GM12892 (cell line): ENCODE measurements at regions not wholly inside any gene's neighbourhood (a gene's known extent, or its start where the extent isn't known, plus 50 kb on each side); places are given as distances from the start of the nearest gene placed in this dataset.
A peak's percentile ranks its signal among the peaks of the same experiment; 100 is the strongest.
"Not testable (repeated sequence)": the region's sequence is repeated elsewhere in the genome, so short reads cannot be mapped to it uniquely, and the experiment has no call there.

Experiments used
- DNase-seq: peaks from one replicate; pipeline ENCODE4 v3.0.0; 2011; ENCODE audit not compliant: insufficient read length
- FAIRE-seq: peaks from 2 replicates; lab custom pipeline; 2011; peaks lifted over from hg19 to GRCh38; lab: Jason Lieb, UNC
- POLR2A ChIP-seq: IDR thresholded peaks from 2 replicates; pipeline ENCODE4 v1.6.1; 2011; ENCODE audit warnings: low read depth, low read length, control low read depth
- POLR2AphosphoS5 ChIP-seq: IDR thresholded peaks from 2 replicates; pipeline ENCODE4 v1.6.1; 2011; ENCODE audit warnings: low read depth, low read length, control low read depth
- TAF1 ChIP-seq: IDR thresholded peaks from 2 replicates; pipeline ENCODE4 v1.6.1; 2011; ENCODE audit warnings: low read depth, mild to moderate bottlenecking, control low read depth, low read length, borderline replicate concordance

DNA sequence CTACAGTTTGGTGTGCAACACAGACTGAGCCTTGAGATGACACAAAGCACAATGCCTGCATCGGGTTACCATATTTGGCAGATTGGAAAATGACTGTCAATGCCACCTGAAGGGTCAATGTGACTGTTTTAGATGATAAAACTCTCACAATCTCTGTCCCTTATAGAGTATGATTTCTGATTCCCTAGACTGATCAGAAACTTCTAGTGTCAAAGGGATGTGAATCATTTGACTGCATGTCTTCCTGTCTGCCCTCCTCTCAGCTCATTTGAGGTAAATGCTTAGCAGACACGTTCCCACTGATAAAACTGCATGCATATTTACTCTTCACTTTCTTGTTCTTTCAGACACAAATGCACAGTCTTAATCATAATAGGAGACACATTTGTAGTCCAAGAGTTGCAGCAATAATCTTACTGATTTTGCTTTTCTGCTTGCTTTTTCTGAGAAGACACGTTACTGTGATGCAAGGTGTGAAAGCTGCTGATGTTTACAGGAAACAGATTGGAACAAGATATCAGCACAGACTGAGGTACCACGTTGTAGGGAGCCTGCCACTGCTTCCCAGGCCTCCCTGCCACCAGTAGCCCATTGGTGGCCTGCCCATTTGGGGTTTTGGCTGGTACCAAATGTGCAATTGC lies 77.8 kb downstream of the GCNT4 start:
- no peak for TF ChIP-seq TAF1
- no peak for TF ChIP-seq POLR2A
- TF ChIP-seq POLR2AphosphoS5: no peak
- DNase-seq (no peak), FAIRE-seq (peak; percentile 82)

DNA sequence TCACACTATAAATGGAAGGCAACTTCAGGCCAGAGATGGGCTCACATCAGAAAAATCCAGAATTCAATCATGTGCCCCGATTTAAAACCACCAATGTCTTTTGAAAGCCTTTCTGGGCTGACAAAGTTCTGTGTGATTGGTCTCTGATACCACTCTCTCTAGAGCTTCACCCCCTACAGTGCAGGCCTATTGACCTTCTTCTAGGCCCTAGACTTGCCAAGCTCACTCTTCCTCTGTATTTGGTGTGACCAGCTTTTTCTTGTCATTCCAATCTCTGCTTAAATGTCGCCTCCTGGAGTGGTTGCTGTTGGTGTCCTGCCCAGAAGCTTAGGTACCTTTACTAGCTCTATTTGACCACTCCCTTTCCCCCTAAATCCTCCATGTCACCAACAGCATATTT lies 78.7 kb downstream of the GCNT4 start:
- no peak for TF ChIP-seq POLR2A
- TF ChIP-seq POLR2AphosphoS5: no peak
- TF ChIP-seq TAF1: no peak
- no peak for DNase-seq
- FAIRE-seq: no peak

DNA sequence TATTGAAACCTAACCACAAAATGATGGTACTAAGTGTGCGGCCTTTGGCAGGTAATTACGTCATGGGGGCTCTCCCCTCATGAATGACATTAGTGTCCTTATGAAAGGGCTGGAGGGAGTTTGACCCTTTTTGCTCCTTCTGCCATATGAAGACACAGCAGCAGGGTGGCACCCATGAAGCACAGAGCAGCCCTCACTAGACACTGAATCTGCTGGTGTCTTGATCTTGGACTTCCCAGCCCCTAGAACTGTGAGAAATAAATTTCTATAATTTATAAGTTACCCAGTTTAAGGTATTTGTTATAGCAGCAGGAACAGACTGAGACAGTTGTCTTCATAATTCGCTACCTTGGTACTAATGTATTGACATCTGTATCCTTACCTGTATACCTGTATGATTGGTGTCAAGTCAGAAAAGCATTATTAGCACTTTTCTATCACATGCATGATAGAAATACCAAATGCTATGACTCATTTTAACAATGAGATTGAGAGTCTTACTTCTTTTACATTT lies 80.4 kb downstream of the GCNT4 start:
- TF ChIP-seq POLR2A: no peak
- no peak for TF ChIP-seq POLR2AphosphoS5
- TF ChIP-seq TAF1: no peak
- FAIRE-seq (no peak), DNase-seq (no peak)

DNA sequence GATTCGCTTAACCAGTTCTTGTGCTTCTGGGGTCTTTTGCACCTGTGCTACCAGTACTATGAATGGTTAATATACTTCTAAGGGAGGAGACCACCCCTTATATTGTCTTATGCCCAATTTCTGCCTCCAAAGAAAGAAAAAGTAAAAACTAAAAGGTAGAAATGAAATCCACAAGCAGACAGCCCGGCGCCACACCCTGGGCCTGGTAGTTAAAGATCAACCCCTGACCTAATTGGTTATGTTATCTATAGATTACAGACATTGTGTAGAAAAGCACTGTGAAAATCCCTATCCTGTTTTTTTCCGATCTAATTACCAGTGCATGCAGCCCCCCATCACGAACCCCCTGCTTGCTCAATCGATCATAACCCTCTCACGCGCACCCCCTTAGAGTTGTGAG lies 81.5 kb downstream of the GCNT4 start:
- DNase-seq, FAIRE-seq: not testable (repeated sequence)

DNA sequence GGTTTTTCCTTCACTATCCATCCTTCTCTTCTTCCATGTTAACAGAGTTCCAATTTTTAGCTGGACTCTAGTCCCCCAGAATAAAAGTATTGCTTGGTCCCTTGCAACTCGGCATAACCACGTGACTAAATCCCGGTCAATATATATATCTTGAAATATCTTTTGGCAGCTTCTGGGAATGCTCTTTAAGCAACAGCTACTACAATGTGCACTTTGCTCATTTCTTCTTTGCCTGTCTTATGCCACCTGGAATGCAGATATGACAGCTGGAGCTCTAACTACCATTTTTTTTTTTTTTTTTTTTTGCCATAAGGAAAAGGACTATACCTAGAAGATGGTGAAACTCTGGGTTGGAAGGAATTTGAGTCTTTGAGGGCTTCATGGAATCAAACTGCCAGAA lies 82.6 kb downstream of the GCNT4 start:
- FAIRE-seq: no peak

DNA sequence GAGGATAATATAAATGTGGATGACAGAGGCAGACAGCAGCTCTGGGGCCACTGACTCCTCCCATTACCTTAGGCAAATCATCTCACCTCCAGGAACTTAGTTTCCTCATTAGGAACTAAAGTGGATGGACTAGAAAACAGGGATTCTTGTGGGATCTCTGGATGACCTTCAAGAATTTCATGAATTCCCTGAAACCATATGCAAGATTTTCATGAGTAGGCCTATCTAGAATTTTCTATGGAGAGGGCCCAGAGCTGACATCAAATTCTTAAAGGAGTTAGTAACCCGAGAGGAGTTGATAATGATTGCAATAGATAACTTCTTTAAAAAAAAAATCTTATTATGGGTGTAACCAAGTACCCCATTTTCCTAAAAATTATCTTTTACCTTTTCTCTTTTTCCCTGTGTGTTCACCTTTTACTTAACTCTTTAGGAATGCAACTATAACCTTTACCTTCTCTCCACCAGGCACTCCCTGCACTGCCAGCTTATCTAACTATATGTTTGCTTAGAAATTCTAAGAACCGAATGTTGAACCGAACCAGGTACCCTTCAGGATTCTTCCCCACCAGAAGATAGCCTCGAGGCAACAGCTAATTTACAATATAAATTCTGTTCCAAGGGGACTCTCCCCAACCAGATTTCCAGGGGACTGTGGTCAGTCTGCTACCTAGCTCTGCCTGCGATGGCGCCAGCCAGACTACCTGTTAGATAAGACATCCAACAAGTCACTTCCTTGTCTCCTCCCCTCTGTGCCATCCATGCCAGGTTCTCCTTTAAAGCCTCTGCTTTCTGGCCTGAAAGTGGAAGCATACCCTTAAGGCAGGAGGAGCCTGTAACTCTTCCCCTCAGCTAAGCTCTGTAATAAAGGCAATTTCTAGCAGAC lies 86.0 kb downstream of the GCNT4 start:
- DNase-seq (no peak), FAIRE-seq (no peak)
- TF ChIP-seq POLR2A: no peak
- no peak for TF ChIP-seq POLR2AphosphoS5
- TF ChIP-seq TAF1: no peak

More for the DNA sequence above, 82.6 kb downstream of the GCNT4 start:
- DNase-seq: no peak
- TF ChIP-seq POLR2AphosphoS5 (no peak), POLR2A (no peak), TAF1 (no peak)

DNA sequence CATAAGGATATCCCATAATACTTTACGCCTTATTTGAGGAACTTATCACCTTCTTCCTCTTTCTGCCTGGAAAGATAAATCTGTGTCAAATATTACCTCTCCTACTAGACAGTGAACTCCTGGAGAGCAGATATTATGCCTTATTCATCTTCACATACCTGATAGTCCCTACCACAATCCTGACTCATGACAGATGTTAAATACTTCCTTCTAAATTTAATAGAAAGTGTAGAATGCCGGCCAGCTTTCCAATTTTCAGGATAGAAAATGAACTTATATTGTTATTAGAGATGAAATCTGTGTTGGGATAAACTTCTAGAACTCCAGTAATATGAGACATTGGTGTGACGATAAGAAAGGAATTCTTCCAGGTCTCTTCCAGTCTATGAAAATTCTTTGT lies 89.0 kb downstream of the GCNT4 start:
- TF ChIP-seq TAF1 (no peak), POLR2AphosphoS5 (no peak), POLR2A (no peak)
- no peak for FAIRE-seq
- DNase-seq: no peak

DNA sequence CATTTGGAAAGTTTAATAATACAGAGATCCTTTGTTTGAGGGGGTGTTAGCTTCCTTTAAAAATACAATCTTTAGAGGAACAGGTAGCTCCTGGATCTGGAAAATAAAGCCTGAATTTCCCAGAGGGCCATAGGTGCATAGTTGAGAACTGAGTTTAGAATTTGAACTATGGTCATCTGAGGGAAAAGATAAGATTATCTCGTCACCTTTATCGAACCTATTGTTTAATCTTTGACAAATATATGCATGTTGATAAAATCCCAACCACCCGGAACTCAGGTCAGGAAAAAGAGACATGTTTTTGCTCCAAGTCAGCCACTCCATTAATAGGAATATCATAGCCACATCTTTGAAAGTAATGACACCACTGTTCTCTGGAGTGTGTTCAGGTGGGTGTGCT lies 91.7 kb upstream of the FAM169A start:
- TF ChIP-seq TAF1 (no peak), POLR2A (no peak), POLR2AphosphoS5 (no peak)
- FAIRE-seq (no peak), DNase-seq (no peak)

DNA sequence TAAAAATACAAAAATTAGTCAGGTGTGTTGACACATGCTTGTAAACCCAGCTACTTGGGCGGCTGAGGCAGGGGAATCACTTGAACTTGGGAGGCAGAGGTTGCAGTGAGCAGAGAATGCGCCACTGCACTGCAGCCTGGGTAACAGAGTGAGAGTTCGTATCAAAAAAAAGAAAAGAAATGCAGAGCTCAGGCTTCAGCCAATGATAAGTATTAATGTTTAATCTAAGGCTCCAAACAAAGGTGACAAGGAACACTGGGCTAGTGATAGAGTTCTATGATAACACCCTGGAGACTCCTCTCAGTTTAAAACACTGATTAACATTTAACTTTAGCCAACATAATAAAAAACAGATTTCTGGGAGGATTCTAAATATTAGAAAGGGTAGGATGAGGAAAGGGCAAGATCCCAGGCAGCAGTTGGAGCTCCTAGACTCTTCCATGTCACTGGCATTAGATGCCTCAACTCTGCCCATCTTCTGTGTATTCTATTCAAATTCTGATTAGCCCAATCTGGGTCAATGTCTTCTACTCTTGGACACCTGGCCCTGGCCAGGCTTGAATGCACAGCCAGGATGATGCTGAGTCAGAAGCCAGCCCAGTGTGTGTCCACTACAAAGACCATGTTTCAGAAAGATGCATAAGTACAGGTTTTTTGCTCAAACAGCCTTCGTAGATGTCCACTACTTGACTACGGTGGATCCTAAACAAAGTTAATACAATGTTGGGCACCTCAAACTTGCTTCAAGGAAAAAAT lies 91.0 kb upstream of the FAM169A start:
- FAIRE-seq (no peak), DNase-seq (no peak)
- TF ChIP-seq TAF1: no peak
- no peak for TF ChIP-seq POLR2A
- no peak for TF ChIP-seq POLR2AphosphoS5

DNA sequence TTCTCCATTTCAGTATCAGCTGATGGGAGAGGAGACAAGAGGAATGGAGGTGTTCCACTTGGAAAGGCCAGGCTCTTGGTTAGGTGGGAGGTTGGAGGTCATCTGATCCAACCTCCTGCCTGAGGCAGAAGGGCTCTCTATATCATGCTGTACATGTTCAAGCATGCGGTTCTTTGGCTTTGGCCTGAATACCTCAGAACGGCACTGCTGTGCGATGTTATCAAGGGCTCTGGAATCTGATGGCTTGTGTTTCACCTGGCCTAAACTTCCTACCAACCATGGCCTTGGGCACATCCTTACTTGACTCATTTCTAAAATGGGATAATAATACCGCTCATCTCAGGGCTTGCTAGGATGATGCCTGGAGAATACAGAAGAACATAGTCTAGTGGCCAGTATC lies 90.1 kb upstream of the FAM169A start:
- TF ChIP-seq POLR2A (no peak), POLR2AphosphoS5 (no peak), TAF1 (no peak)
- no peak for FAIRE-seq
- no peak for DNase-seq

DNA sequence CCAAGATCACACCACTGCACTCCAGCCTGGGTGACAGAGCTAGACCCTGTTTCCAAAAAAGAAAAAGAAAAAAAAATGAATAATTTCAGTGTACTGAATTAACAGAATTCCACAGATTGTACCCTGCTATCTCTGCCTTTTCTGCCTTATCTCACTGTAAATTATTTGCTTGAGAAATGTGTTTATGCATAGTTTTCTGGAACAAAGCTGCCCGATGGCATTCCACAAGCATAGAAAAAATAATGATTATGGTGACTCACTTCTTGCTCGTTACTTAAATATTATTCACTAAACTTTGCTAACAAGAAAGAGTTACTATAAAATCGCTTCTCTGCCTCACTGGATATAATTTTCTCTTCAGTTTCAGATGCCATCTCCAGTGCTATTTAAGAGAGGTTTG lies 88.7 kb upstream of the FAM169A start:
- DNase-seq: no peak
- FAIRE-seq: no peak
- TF ChIP-seq POLR2A: no peak
- no peak for TF ChIP-seq POLR2AphosphoS5
- TF ChIP-seq TAF1: no peak
